B cell (primary cell): ENCODE measurements at regions not wholly inside any gene's neighbourhood (a gene's known extent, or its start where the extent isn't known, plus 50 kb on each side); places are given as distances from the start of the nearest gene placed in this dataset.

Experiments used
- ATAC-seq: fragments of 200-7000 bp; cut with Tn5 transposase; one replicate; pipeline ENCODE4 v1.10.0; 2021; ENCODE audit warnings: low read depth, mild to moderate bottlenecking, moderate number of reproducible peaks, moderate library complexity
- CTCF ChIA-PET: fragments of 350-600 bp; sonication (Branson Sonifier 250); formaldehyde crosslinking; loops from one replicate; lab custom pipeline; 2021; ENCODE audit warnings: antibody characterized with exemption, inconsistent platforms; lab: Charles Lee
- POLR2A ChIA-PET: fragments of 350-600 bp; sonication (Branson Sonifier 250); formaldehyde crosslinking; loops from one replicate; lab custom pipeline; 2021; ENCODE audit warnings: antibody characterized with exemption; lab: Charles Lee
- DNase-seq: peaks from one replicate; pipeline ENCODE4 v3.0.0; 2013
- H2AFZ ChIP-seq: 2 replicates; pipeline ENCODE4 v1.6.1; 2012; ENCODE audit warnings: mild to moderate bottlenecking, low read depth, low read length; ENCODE audit not compliant: insufficient read depth, poor library complexity, severe bottlenecking
- H3K27ac ChIP-seq, 2 donors: 1 replicate in 1 of 2; 2 replicates in 1 of 2; pipeline ENCODE4 v1.5.1; 2012 to 2013; ENCODE audit warnings: low read length in 2 of 2, mild to moderate bottlenecking in 2 of 2, moderate library complexity in 1 of 2
- H3K27me3 ChIP-seq, 4 experiments: fragments of 200-600 bp in 1 of 4; sonication (generic) in 1 of 4; replicated peaks in 1 of 4; 1 replicate in 2 of 4; 2 replicates in 2 of 4; pipeline versions ENCODE4 v1.6.1 to v1.7.0; 2013 to 2016; ENCODE audit warnings: low read length in 3 of 4, mild to moderate bottlenecking in 2 of 4, mixed read lengths in 1 of 4, moderate library complexity in 1 of 4; ENCODE audit not compliant: insufficient read depth in 4 of 4, control insufficient read depth in 3 of 4; ENCODE audit errors: control extremely low read depth in 1 of 4
- H3K36me3 ChIP-seq, 2 experiments: replicated peaks in 1 of 2; 1 replicate in 1 of 2; 2 replicates in 1 of 2; pipeline versions ENCODE4 v1.6.1 to v1.7.1; 2013; ENCODE audit warnings: low read length in 1 of 2; ENCODE audit not compliant: insufficient read depth in 2 of 2, control insufficient read depth in 1 of 2; ENCODE audit errors: control extremely low read depth in 1 of 2, extremely low read depth in 1 of 2
- H3K4me1 ChIP-seq, 2 donors: fragments of 200-600 bp in 1 of 2; sonication (generic) in 1 of 2; 1 replicate in 1 of 2; 2 replicates in 1 of 2; pipeline versions ENCODE4 v1.5.1 to v1.6.1; 2013 to 2017; ENCODE audit warnings: low read length in 2 of 2; ENCODE audit not compliant: control insufficient read depth in 2 of 2, insufficient read depth in 2 of 2
- H3K4me2 ChIP-seq: replicated peaks from 2 replicates; pipeline ENCODE3; 2012; ENCODE audit warnings: mild to moderate bottlenecking, low read depth, low read length; ENCODE audit not compliant: poor library complexity, severe bottlenecking
- H3K4me3 ChIP-seq, 5 experiments: fragments of 200-600 bp in 1 of 5; sonication (generic) in 1 of 5; 1 replicate in 3 of 5; 2 replicates in 2 of 5; pipeline versions ENCODE4 v1.5.1 to v1.7.0; 2011 to 2016; ENCODE audit warnings: low read length in 4 of 5, mild to moderate bottlenecking in 4 of 5, low read depth in 2 of 5, control low read depth in 1 of 5, moderate library complexity in 1 of 5; ENCODE audit not compliant: insufficient read depth in 1 of 5; ENCODE audit errors: control extremely low read depth in 1 of 5, extremely low read depth in 1 of 5
- H3K79me2 ChIP-seq: fragments of 200-600 bp; sonication (generic); one replicate; pipeline ENCODE4 v1.6.0; 2016; ENCODE audit warnings: low read length; ENCODE audit not compliant: control insufficient read depth, insufficient read depth
- H3K9ac ChIP-seq: fragments of 200-600 bp; sonication (generic); 2 replicates; pipeline ENCODE4 v1.6.1; 2017; ENCODE audit warnings: mild to moderate bottlenecking, low read length, moderate library complexity
- H3K9me3 ChIP-seq, 3 donors: one replicate each; pipeline versions ENCODE4 v1.6.1 to v1.7.1; 2013; ENCODE audit warnings: low read length in 2 of 3; ENCODE audit not compliant: control insufficient read depth in 2 of 3, insufficient read depth in 1 of 3; ENCODE audit errors: control extremely low read depth in 1 of 3
- H4K20me1 ChIP-seq: 2 replicates; pipeline ENCODE4 v1.6.0; 2012; ENCODE audit warnings: mild to moderate bottlenecking, low read length; ENCODE audit not compliant: insufficient read depth, control insufficient read depth, poor library complexity, severe bottlenecking
- H3K27ac Mint-ChIP-seq: one replicate; pipeline ENCODE4 v1.8.0; 2021; ENCODE audit warnings: mixed read lengths
- H3K27me3 Mint-ChIP-seq: one replicate; pipeline ENCODE4 v1.8.0; 2021; ENCODE audit warnings: mixed read lengths
- H3K4me1 Mint-ChIP-seq: one replicate; pipeline ENCODE4 v1.8.0; 2021; ENCODE audit warnings: mixed read lengths
- H3K4me3 Mint-ChIP-seq: one replicate; pipeline ENCODE4 v1.8.0; 2021; ENCODE audit warnings: mixed read lengths
- H3K9me3 Mint-ChIP-seq: one replicate; pipeline ENCODE4 v1.8.0; 2022; ENCODE audit warnings: mixed read lengths; ENCODE audit not compliant: insufficient read depth
- EZH2 ChIP-seq: IDR thresholded peaks from 2 replicates; pipeline ENCODE4 v1.6.1; 2012; ENCODE audit warnings: borderline replicate concordance, low read depth, mild to moderate bottlenecking, moderate library complexity, low read length; ENCODE audit not compliant: insufficient read depth, poor library complexity, severe bottlenecking
- WGBS: methylation state at CpG from one replicate; pipeline ENCODE4 v1.1.5; 2013; ENCODE audit warnings: missing lambda C conversion rate; ENCODE audit not compliant: insufficient coverage; 5-methylcytosine and 5-hydroxymethylcytosine counted together
- intact Hi-C: fragments of 100-400 bp; cut with micrococcal nuclease; formaldehyde crosslinking; loops from one replicate; pipeline ENCODE4 v1.10.0; 2022
- TF ChIP-seq, protein P1 (sequence below): fragments of 200-600 bp; IDR thresholded peaks from one replicate; pipeline ENCODE4 v1.8.0; 2022; ENCODE audit warnings: antibody characterized with exemption, mild to moderate bottlenecking

DNA sequence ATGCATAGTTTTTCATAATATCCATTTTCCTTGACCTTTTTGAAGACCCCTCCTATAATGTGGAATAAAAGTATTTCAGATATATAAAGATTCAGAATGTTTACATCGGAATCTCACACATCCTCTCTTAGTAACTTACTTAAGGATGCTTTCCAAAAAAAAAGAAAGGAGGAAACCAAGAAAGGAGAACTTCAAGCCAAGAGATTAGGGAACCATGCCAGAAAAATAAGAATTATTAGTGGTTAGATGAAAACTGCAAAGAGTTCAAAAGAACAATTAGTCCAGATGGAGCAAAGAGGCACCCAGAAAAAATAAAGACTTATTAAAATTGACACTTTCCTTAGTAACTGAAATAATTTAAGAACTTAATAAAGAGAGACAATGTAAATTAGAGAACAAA is 179.2 kb downstream of the DUSP6 start:
- no peaks in the 10 kb centered on the region for H3K27me3 ChIP-seq
- intact Hi-C loops, result no loop called here
- peaks cover 3 to 11% of the 10 kb centered on the region in 2 donors for H3K4me1 ChIP-seq
- TF ChIP-seq, protein P1, sequence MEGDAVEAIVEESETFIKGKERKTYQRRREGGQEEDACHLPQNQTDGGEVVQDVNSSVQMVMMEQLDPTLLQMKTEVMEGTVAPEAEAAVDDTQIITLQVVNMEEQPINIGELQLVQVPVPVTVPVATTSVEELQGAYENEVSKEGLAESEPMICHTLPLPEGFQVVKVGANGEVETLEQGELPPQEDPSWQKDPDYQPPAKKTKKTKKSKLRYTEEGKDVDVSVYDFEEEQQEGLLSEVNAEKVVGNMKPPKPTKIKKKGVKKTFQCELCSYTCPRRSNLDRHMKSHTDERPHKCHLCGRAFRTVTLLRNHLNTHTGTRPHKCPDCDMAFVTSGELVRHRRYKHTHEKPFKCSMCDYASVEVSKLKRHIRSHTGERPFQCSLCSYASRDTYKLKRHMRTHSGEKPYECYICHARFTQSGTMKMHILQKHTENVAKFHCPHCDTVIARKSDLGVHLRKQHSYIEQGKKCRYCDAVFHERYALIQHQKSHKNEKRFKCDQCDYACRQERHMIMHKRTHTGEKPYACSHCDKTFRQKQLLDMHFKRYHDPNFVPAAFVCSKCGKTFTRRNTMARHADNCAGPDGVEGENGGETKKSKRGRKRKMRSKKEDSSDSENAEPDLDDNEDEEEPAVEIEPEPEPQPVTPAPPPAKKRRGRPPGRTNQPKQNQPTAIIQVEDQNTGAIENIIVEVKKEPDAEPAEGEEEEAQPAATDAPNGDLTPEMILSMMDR, result no peak
- no peak for TF ChIP-seq EZH2
- H3K9me3 Mint-ChIP-seq, result no peaks in the 10 kb centered on the region
- no peak overlapping the region for H3K4me3 ChIP-seq
- no peak overlapping the region for H3K27ac ChIP-seq
- no peaks in the 10 kb centered on the region for H3K36me3 ChIP-seq
- no peaks in the 10 kb centered on the region for H3K27me3 Mint-ChIP-seq
- no peak overlapping the region for H3K9ac ChIP-seq
- no peaks in the 10 kb centered on the region for H4K20me1 ChIP-seq
- peaks cover 14% of the 10 kb centered on the region for H3K4me1 Mint-ChIP-seq
- DNase-seq (no peak), ATAC-seq (no peak)
- H3K27ac Mint-ChIP-seq, result no peak overlapping the region
- H2AFZ ChIP-seq, result no peak overlapping the region
- H3K4me3 Mint-ChIP-seq, result no peak overlapping the region
- no CpG with 5 or more reads among the region's 1 CpG for WGBS
- POLR2A ChIA-PET, result no interaction called here
- no peaks in the 10 kb centered on the region for H3K79me2 ChIP-seq
- H3K9me3 ChIP-seq, result no peaks in the 10 kb centered on the region
- CTCF ChIA-PET, result no interaction called here
- H3K4me2 ChIP-seq, result no peak overlapping the region

DNA sequence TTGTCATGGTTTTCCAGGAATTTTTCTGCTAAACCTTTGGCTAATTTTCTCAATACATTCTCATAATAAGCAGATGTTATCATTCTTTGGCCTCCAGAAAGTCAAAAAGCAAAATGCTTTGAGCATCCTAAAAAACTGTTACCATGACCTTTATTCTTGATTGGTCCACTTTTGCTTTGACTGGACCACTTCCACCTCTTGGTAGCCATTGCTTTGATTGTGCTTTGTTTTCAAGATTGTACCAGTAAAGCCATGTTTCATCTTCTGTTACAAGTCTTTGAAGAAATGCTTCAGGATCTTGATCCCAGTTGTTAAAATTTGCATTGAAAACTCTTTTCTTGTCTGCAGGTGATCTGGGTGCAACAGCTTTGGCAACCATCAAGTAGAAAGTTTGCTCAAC is 180.1 kb downstream of the DUSP6 start:
- no peak for DNase-seq
- Mint-ChIP-seq H3K9me3 (no peaks in the 10 kb centered on the region), H3K4me1 (peaks cover 20% of the 10 kb centered on the region), H3K27me3 (no peaks in the 10 kb centered on the region), H3K27ac (no peak overlapping the region), H3K4me3 (no peak overlapping the region)
- CTCF ChIA-PET, result no interaction called here
- Histone ChIP-seq H3K27me3 (no peaks in the 10 kb centered on the region), H3K4me2 (no peak overlapping the region), H3K9me3 (no peaks in the 10 kb centered on the region), H3K79me2 (no peaks in the 10 kb centered on the region), H2AFZ (no peak overlapping the region), H3K4me1 (peaks cover 6 to 18% of the 10 kb centered on the region in 2 donors), H3K36me3 (no peaks in the 10 kb centered on the region), H3K4me3 (no peak overlapping the region), H4K20me1 (no peaks in the 10 kb centered on the region), H3K9ac (no peak overlapping the region), H3K27ac (no peak overlapping the region)
- POLR2A ChIA-PET, result no interaction called here
- ATAC-seq, result no peak
- TF ChIP-seq EZH2, result no peak
- intact Hi-C loops, result no loop called here
